GM21528 (cell line): ENCODE measurements at regions not wholly inside any gene's neighbourhood (a gene's known extent, or its start where the extent isn't known, plus 50 kb on each side); places are given as distances from the start of the nearest gene placed in this dataset.
"Not testable (repeated sequence)": the region's sequence is repeated elsewhere in the genome, so short reads cannot be mapped to it uniquely, and the experiment has no call there.

Experiments used
- ATAC-seq: cut with Tn5 transposase; IDR thresholded peaks from one replicate; pipeline ENCODE4 v1.9.1; 2021; ENCODE audit warnings: mild to moderate bottlenecking, moderate library complexity; ENCODE audit not compliant: unreplicated experiment, low FRiP score

DNA sequence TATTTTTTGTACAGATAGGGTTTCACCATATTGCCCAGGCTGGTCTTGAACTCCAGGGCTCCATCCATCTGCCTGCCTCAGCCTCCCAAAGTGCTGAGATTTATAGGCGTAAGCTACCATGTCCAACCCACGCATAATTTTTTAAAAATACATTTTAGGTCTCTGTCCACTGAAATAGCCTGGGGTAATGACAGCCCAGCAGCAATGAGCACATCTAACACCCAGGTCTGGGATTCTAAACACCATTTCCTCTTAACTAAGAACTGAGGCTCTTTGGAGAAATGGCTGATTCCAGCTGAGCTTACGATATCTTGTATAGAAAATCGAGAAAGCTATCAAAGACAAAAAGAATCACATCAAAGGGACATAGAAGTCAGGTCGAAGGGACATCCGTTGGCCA lies 245.3 kb downstream of the PARN start:
- ATAC-seq = no peak

DNA sequence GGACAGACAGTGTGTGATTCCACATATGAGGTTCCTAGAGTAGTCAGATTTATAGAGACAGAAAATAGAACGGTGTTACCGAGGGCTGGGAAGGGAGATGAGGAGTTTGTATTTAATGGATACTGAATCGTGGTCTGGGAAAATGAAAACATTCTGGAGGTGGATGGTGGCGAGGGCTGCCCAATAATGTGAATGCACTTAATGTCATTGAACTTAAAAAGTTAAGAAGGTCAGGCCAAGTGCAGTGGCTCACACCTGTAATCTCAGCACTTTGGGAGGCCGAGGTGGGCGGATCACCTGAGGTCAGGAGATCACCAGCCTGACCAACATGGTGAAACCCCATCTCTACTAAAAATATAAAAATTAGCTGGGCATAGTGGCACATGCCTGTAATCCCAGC lies 246.2 kb downstream of the PARN start:
- ATAC-seq = not testable (repeated sequence)

DNA sequence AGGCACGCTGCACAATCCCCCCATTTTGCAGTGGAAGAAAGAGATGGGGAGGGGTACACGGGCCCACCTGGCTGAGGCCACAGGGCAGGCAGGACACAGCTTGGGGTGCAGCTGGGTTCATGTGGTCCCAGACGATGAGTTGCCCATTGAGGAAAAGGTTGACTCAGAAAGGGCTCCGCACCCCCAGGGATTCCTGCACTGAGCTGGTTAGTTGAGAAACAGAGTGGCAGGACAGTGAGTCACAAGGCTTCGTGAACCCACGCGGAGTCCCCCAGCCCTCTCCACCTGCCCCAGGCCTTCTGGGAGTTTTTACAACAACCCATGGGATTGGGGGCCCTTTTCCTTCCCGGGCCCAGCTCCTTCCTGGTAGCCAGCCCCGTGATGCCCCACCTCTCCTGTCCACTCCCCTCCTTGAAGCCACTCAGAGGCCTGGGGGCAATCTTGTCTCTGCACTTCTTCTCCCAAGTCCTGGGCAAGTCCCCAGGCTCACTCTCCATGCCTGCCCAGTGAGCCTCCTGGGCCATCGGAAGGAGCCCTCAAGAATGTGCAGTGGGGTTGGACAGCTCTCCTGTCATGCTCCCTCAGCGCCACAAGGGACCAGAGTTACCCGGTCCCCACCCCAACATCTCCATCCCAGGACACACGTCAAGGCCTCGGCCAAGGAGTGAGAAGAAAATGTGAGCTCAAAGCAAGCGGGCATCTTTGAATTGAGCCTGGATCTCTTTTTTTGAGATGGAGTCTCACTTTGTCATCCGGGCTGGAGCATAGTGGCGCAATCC lies 251.2 kb downstream of the PARN start:
- ATAC-seq = no peak

DNA sequence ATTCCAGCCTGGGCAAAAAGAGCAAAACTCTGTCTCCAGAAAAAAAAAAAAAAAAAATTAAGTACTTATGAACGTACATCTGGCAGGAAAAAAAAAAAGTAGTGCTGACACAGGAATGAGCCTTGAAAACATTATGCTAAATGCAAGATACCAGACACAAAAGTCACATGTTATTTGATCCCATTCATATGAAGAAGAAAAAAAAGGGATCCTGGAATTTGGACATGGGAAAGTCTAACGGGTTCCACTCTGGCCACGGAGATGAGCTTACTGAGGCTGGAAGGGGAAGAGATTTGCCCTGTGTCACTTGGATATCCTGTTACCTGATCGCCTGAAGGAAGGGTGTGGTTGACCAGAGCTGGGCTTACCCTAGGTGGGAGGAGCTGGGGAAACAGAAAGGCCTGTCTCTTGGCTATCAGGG lies 251.9 kb downstream of the PARN start:
- no peak for ATAC-seq

DNA sequence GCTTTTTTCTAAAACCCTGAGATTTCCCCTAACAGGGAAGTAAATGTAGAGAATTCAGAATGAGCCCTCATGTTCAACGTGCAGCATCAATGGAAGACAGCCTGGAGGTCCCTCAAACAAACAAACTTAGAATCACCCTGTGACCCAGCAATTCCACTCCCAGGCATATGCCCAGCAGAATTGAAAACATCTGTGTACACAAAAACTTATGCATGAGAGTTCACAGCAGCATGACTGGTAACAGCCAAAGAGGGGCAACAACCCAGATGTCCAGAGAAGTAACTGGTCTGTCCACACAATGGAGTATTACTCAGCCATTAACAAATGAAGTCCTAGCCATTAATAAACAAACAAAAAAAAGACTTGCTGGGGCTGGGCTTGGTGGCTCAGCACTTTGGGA lies 252.7 kb downstream of the PARN start:
- ATAC-seq = no peak

DNA sequence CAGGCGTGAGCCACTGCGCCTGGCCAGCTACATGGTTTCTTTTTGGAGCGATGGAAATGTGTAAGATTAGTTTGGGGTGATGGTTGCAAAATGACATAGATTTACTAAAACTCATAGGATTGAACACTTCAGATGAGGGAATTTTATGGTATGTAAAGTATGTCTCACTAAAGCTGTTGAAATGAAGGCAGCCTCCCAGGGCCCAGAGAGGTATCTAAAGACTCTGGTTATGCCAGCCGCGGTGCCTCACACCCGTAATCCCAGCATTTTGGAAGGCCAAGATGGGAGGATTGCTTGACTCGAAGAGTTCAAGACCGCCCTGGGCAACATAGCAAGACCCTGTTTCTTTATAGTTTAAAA lies 254.9 kb downstream of the PARN start:
- ATAC-seq = no peak

DNA sequence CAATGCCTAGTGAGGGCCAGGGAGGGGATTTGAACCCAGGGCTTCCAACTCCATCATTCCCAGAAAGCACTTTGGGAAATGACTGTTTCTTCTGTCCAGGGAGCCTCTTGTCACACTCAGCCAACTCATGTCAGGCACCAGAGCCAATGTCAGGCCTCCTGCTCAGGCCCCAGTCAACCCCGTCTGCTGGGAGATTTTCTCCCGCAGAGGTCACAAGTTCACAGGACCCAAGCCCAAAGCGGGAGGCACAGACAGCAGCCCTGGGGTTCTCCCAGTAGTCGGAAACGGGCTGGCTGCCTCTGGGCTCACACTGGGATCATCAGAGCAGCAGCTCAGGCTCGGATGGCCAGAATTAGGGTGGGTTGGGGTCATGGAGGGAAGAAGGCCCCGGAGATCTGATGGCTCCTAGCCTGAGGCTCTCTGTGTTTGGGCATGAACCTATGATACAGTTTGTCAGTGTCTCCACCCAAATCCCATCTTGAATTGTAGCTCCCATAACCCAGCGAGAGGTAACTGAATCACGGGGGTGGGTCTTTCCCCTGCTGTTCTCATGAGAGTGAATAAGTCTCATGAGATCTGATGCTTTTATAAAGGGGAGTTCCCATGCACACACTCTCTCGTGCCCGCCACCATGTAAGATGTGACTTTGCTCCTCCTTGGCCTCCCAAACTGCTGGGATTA lies 255.5 kb downstream of the PARN start:
- ATAC-seq = no peak

DNA sequence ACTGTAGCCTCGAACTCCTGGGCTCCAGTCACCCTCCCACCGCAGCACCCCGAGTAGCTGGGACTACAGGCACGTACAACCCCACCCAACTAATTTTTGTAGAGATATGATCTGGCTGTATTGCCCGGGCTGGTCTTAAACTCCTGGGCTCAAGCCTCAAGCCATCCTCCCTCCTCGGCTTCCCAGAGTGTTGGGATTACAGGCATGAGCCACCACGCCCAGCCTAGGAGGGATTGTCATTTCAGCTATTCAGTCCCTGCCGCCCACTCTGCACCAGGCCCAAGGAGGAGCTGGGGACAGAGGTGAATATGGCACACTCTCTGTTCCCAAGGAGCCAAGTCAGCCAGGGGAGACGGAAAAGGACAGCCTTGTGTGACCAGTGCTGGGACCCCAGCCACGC lies 256.2 kb downstream of the PARN start:
- ATAC-seq = no peak

DNA sequence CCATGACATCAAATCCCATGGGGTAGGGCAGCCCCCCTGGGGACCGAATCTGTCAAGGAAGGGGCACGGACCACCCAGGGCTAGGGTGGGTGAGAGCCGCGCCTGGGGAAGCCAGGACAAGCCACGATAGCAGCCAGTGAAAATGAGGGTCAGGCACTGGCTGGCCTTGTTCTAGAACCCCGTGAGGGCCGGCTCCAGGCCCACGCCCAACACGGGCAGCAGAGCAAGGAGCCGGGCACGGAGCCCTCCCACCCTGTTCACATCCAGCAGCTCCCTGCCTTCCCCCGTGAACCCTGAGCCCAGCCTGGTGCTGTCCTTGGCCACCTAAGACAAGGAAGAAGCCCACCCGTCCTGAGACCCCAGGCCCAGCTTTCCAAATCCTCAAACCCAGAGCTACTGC lies 256.7 kb downstream of the PARN start:
- ATAC-seq = no peak

DNA sequence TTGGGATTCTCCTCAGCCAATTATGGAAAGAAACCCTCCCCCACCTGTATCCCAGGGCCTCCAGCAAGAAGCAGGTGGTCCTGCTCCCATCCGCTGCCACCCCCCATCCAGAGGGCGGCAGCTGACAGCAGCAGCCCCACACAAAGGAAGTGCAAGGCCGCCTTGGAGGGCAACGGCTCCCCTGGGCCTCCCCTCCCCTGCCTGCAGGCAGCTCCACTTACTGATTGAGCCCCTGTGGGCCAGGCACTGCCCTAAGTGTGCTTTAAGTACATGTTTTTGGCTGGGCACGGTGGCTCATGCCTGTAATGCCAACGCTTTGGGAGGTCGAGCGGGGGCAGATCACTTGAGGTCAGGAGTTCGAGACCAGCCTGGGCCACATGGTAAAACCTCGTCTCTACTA lies 257.6 kb downstream of the PARN start:
- ATAC-seq = no peak

DNA sequence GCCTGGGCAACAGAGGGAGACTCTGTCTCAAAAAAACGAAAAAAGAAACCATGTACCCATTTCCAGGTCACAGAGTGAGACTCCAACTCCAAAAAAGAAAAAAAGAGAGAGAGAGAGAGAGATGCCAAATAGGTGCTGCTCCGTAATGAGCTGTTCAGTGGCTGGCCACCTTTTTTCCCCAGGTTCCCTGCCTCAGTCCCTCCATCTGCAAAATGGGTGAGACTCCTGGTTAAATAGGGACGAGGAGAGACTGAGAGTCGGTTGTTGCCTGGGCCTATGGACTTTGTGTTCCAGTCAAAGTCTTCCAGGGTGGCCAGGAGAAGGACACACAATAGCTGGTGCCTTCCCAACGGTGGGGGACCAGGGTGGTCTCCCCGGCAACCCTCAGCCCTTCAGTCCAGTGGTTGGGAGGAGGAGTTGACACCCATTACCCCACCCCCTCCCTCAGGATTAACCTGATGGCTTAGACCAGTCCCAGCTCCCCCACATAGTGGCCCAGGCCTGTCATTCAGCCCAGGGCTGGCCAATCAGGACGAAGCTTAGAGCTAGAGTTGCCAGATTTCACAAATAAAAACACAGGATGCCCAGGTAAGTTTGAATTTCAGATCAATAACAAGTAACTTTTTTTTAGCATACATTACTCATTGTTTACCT lies 258.2 kb downstream of the PARN start:
- no peak for ATAC-seq

DNA sequence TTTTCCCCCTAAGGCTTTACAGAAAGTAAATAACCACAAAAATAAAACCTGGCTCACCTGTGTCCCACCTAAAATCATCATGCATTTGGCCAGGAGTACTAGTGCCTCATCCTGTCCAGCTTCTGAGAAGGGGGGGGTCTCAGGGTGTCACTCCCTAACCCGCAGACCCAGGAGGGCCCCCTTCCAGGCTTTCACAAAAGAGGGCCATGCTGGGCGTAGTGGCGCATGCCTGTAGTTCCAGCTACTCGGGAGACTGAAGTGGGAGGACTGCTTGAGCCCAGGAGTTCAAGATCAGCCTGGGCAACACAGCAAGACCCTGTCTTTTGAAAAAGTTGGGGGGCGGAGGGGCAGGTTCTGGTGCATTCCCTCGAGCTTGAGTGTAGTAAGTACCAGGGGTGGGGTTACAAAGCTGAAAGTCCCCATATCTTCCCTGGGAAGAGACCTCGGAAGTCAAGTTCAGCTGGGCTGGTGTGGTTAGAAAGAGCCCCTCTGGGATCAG lies 259.3 kb downstream of the PARN start:
- no peak for ATAC-seq

DNA sequence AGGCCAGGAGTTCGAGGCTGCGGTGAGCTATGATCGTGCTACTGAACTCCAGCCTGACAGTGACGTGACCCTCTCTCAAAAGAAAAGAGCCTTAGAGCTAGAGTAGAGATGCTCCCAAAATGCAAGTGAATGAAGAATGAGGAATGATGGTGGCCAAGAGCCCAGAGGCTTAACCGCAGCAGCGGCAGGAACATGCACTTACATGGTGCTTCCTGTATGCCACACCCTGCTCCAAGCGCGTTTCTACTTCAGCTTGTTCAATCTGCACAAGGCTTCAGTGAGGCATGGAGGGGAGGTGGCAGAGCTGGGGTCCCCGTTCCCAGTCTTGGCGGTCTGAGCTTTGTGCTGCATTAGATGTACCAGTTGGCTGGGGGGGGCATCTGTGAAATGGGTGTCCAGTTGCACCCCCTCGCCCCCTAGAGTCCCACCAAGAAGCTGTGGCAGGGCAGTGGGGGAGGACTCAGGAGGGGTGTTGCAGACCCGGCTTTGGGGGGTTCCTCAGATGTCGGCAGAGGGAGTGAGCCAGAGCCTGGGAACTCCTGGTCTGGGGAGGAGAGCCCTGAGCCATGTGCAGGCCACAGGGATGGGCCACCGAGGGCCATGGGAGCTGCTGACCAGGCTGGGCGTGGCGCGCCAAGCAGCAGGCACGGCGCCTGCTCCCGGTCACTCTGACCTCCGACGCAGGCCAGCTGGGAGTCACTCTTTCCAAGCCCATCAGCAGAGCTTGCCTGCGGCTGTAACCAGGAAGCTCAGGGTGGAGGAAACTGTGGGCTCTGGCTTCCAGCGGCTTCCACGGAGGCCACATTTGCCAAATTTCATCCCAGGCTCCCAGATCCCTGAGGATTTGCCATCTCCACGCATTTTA lies 260.1 kb downstream of the PARN start:
- no peak for ATAC-seq

DNA sequence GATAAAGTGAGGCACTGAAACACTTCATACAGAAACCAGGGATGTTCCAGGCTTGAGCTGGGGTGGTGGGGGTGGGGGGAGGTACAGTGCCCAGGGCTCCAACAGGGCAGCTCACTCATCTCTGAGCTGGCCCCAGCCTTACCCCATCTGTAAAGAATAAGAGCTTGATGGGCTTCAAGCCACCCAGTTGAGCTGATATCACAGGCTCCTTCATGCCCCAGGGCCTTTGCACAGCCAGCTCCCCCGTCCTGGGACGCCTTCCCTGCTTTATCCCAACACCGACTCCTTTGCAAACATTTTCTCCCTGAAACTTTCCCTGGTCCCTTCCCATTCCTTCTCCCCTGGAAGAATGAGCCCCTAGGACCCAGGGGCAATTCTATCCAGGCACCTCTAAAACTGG lies 261.7 kb downstream of the PARN start:
- no peak for ATAC-seq

DNA sequence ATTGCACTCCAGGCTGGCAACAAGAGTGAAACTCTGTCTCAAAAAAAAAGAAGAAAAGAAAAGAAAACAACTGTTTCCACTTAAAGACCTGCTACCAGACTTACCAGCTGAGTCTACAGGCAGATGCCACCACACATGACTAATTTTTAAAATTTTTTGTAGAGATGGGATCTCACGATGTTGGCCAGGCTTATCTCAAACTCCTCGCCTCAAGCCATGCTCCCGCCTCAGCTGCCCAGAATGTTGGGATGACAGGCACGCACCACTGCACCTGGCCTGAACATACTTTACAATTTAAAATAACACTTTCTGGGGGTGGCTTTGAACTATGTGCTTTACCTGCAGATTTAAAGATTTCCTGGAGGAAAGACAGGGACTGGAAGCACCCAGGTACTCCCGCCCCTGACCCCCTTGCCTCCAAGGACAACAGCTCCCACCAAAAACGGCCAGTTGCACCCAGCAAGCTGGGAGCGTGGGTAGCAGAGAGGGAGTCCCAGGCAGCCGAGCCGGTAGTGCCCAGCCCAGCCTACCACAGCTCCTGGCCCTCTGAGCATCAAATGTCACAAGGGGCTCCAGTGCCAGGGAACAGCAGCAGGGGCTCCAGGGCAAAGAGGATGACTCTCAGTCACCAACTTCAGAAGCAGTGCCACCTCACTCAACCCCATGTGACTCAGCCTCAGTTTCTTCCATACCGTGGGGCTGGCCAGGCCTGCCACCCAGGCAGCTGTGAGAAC lies 262.9 kb downstream of the PARN start:
- no peak for ATAC-seq

DNA sequence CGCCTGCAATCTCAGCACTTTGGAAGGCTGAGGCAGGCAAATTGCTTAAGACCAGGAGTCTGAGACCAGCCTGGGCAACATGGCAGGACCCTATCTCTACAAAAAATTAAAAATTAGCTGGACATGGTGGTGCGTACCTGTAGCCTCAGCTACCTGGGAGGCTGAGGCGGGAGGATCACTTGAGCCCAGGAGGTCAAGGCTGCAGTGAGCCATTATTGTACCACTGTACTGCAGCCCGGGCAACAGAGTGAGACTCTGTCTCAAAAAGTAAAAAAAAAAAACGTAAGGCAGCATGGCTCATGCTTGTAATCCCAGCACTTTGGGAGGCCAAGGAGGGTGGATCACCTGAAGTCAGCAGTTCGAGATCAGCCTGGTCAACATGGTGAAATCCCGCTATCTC lies 263.6 kb downstream of the PARN start:
- ATAC-seq = no peak

DNA sequence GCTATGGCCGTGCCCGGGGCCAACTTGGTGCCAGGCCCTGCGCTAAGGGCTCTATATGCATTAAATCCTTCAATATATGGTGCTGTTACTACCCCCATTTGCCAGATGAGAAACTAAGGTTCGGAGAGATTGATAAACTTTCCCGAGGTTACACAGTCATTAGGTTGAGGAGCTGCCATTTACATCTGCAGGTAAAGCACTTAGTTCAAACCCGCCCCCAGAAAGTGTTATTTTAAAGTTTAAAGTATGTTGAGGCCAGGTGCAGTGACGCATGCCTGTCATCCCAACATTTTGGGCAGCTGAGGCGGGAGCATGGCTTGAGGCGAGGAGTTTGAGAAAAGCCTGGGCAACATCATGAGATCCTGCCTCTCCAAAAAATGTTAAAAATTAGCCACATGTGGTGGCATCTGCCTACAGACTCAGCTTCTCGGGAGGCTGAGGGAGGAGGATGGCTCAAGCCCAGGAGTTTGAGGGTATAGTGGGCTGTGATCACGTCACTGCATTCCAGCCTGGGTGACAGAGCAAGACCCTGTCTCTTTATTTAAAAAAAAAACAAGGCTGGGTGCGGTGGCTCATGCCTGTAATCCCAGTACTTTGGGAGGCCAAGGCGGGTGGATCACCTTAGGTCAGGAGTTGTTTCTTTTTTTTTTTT lies 264.7 kb downstream of the PARN start:
- no peak for ATAC-seq

DNA sequence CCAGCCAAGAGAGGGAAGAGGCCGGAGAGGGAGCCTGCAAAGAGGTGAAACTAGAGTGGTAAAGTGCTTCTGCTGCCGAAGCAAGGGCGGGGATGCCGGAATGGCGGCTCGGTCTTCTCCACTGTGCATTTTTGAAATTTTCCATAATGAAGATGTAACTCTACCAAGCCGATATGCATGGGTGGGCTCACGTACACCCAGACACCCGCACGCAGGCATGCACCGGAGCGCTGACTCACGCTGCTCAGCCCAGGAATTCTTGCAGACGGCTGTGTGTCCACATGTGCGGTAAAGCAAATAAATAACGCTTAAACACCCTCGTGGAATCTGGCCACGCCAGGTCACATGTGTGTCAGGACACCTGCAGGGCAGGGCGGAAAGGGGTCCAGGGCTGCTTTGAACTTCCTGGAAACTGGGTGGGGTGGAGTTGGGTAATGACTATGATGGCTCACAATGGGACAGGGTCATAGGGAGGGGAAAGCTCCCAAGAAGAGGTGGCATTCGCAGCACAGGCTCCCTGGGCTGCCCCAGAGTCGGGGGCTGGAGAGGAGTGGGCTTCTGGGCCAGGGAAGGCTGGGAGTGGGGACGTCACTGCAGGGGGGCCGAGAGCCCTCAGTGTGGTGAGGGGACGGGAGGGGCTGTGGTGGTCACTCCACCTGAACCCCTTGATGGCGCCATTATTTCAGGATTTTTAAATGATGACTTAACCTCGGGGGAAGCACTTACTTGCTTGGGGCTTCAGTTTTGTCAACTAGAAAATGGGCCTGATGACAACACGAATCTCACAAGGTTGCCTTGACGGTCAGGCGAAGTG lies 265.5 kb downstream of the PARN start:
- no peak for ATAC-seq

DNA sequence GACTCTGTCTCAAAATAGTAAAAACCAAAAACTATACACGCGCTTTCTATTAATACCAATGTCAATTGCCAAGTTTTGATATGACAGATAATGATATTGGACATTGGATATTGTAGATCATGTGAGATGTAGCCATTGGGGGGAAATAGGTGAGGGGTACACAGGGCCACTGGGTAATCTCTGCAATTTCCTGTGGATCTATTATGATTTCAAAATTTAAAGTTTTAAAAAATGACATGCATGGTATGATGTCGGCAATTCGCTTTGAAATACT lies 266.0 kb downstream of the PARN start:
- ATAC-seq = no peak
